T-cell (primary cell): ENCODE measurements at regions not wholly inside any gene's neighbourhood (a gene's known extent, or its start where the extent isn't known, plus 50 kb on each side); places are given as distances from the start of the nearest gene placed in this dataset.

Experiments
- ATAC-seq, 4 experiments: fragments of 200-7000 bp in 3 of 4; fragments of 150-1000 bp in 1 of 4; cut with Tn5 transposase; replicated peaks in 1 of 4; 1 replicate in 3 of 4; 2 replicates in 1 of 4; pipeline ENCODE4 v1.10.0; 2021; ENCODE audit warnings: moderate library complexity in 3 of 4, mild to moderate bottlenecking in 2 of 4, moderate number of reproducible peaks in 1 of 4
- CTCF ChIA-PET, 2 donors: fragments of 300-600 bp; sonication (Branson Sonifier 250); formaldehyde crosslinking; loops; one replicate each; lab custom pipeline; 2022; ENCODE audit warnings: antibody characterized with exemption in 2 of 2; lab: Charles Lee
- POLR2A ChIA-PET, 2 donors: fragments of 300-600 bp; sonication (Branson Sonifier 250); formaldehyde crosslinking; loops; one replicate each; lab custom pipeline; 2022; ENCODE audit warnings: antibody characterized with exemption in 2 of 2; lab: Charles Lee
- DNase-seq, 35 experiments: peaks; one replicate each; pipeline versions ENCODE4 v3.0.0 to v3.0.0-alpha.2; 2013 to 2023
- H3K27ac ChIP-seq: one replicate; pipeline ENCODE4 v1.5.1; 2013; ENCODE audit warnings: low read length
- H3K27me3 ChIP-seq, 2 experiments: replicated peaks in 1 of 2; 1 replicate in 1 of 2; 2 replicates in 1 of 2; pipeline versions ENCODE4 v1.6.1 to v1.7.0; 2013; ENCODE audit warnings: low read length in 1 of 2, mixed read lengths in 1 of 2; ENCODE audit not compliant: control insufficient read depth in 2 of 2, insufficient read depth in 2 of 2; ENCODE audit errors: extremely low read depth in 1 of 2
- H3K36me3 ChIP-seq, 2 donors: 1 replicate in 1 of 2; 2 replicates in 1 of 2; pipeline versions ENCODE4 v1.6.1 to v1.7.0; 2013; ENCODE audit warnings: low read length in 1 of 2; ENCODE audit not compliant: control insufficient read depth in 2 of 2, insufficient read depth in 1 of 2; ENCODE audit errors: extremely low read depth in 1 of 2
- H3K4me1 ChIP-seq, 2 experiments: 1 replicate in 1 of 2; 2 replicates in 1 of 2; pipeline versions ENCODE4 v1.6.1 to v1.7.0; 2013; ENCODE audit warnings: low read length in 2 of 2, mixed read lengths in 1 of 2; ENCODE audit not compliant: insufficient read depth in 2 of 2, control insufficient read depth in 1 of 2; ENCODE audit errors: extremely low read depth in 1 of 2
- H3K4me3 ChIP-seq, 2 donors: 1 replicate in 1 of 2; 2 replicates in 1 of 2; pipeline versions ENCODE4 v1.5.1 to v1.7.0; 2013; ENCODE audit warnings: mild to moderate bottlenecking in 2 of 2, low read length in 1 of 2, moderate library complexity in 1 of 2; ENCODE audit not compliant: control insufficient read depth in 1 of 2; ENCODE audit errors: extremely low read depth in 1 of 2
- H3K9me3 ChIP-seq: 2 replicates; pipeline ENCODE4 v1.7.0; 2013
- H3K27ac Mint-ChIP-seq, 2 donors: one replicate each; pipeline ENCODE4 v1.8.0; 2020 to 2021; ENCODE audit warnings: mild to moderate bottlenecking in 2 of 2, mixed read lengths in 2 of 2
- H3K27me3 Mint-ChIP-seq, 2 donors: one replicate each; pipeline ENCODE4 v1.8.0; 2021 to 2022; ENCODE audit warnings: mixed read lengths in 2 of 2
- H3K36me3 Mint-ChIP-seq: one replicate; pipeline ENCODE4 v1.8.0; 2021; ENCODE audit warnings: mixed read lengths
- H3K4me1 Mint-ChIP-seq, 3 donors: one replicate each; pipeline ENCODE4 v1.8.0; 2020 to 2022; ENCODE audit warnings: mixed read lengths in 3 of 3, mild to moderate bottlenecking in 1 of 3
- H3K4me3 Mint-ChIP-seq, 3 donors: one replicate each; pipeline ENCODE4 v1.8.0; 2020 to 2022; ENCODE audit warnings: mild to moderate bottlenecking in 3 of 3, mixed read lengths in 3 of 3, moderate library complexity in 3 of 3
- H3K9me3 Mint-ChIP-seq, 3 donors: one replicate each; pipeline ENCODE4 v1.8.0; 2020 to 2022; ENCODE audit warnings: mixed read lengths in 3 of 3
- WGBS: methylation state at CpG from one replicate; pipeline ENCODE4 v1.1.5; 2013; ENCODE audit warnings: missing lambda C conversion rate; ENCODE audit not compliant: insufficient coverage; 5-methylcytosine and 5-hydroxymethylcytosine counted together

- ChIA-PET CTCF (no interaction called here), POLR2A (no interaction called here)
- Mint-ChIP-seq H3K4me3 (no peak overlapping the region), H3K36me3 (no peaks in the 10 kb centered on the region), H3K27me3 (no peaks in the 10 kb centered on the region), H3K27ac (no peak overlapping the region), H3K4me1 (no peaks in the 10 kb centered on the region), H3K9me3 (peaks cover 0 to 4% (median 3%) of the 10 kb centered on the region in 3 donors)
- no peaks in the 10 kb centered on the region for H3K36me3 ChIP-seq
- DNase-seq = no peak
- no peak overlapping the region for H3K4me3 ChIP-seq
- no peaks in the 10 kb centered on the region for H3K9me3 ChIP-seq
- no peaks in the 10 kb centered on the region for H3K4me1 ChIP-seq
- no peak for ATAC-seq
- H3K27ac ChIP-seq = no peak overlapping the region
- WGBS = 87% methylated on average over 22 of the region's 22 CpGs
- H3K27me3 ChIP-seq = peaks cover 0 to 8% of the 10 kb centered on the region in 2 experiments
Observed at GRCh38 chr5:3217771-3218495, 377.7 kb upstream of the IRX1 start.

GRCh38 chr5:3217114-3217513 is 378.5 kb upstream of the IRX1 start:
- H3K27ac Mint-ChIP-seq = no peak overlapping the region
- no peaks in the 10 kb centered on the region for H3K36me3 ChIP-seq
- H3K36me3 Mint-ChIP-seq = no peaks in the 10 kb centered on the region
- H3K4me1 ChIP-seq = no peaks in the 10 kb centered on the region
- H3K9me3 ChIP-seq = no peaks in the 10 kb centered on the region
- CTCF ChIA-PET = no interaction called here
- peaks cover 0 to 4% (median 3%) of the 10 kb centered on the region in 3 donors for H3K9me3 Mint-ChIP-seq
- H3K27ac ChIP-seq = no peak overlapping the region
- peaks cover 0 to 8% of the 10 kb centered on the region in 2 experiments for H3K27me3 ChIP-seq
- 71% methylated on average over 10 of the region's 10 CpGs for WGBS
- no peak for DNase-seq
- POLR2A ChIA-PET = no interaction called here
- ATAC-seq = no peak
- no peaks in the 10 kb centered on the region for H3K27me3 Mint-ChIP-seq
- H3K4me3 Mint-ChIP-seq = no peak overlapping the region
- H3K4me3 ChIP-seq = no peak overlapping the region
- no peaks in the 10 kb centered on the region for H3K4me1 Mint-ChIP-seq

- POLR2A ChIA-PET = no interaction called here
- H3K4me1 Mint-ChIP-seq = no peaks in the 10 kb centered on the region
- H3K27me3 ChIP-seq = peaks cover 0 to 8% of the 10 kb centered on the region in 2 experiments
- H3K36me3 ChIP-seq = no peaks in the 10 kb centered on the region
- WGBS = 67% methylated on average over 1 of the region's 7 CpGs
- no peaks in the 10 kb centered on the region for H3K9me3 ChIP-seq
- H3K9me3 Mint-ChIP-seq = peaks cover 0 to 4% (median 3%) of the 10 kb centered on the region in 3 donors
- CTCF ChIA-PET = no interaction called here
- no peaks in the 10 kb centered on the region for H3K36me3 Mint-ChIP-seq
- H3K4me1 ChIP-seq = no peaks in the 10 kb centered on the region
- no peak for ATAC-seq
- no peak overlapping the region for H3K4me3 Mint-ChIP-seq
- H3K27ac Mint-ChIP-seq = no peak overlapping the region
- no peak for DNase-seq
- H3K27me3 Mint-ChIP-seq = no peaks in the 10 kb centered on the region
- no peak overlapping the region for H3K27ac ChIP-seq
- no peak overlapping the region for H3K4me3 ChIP-seq
Observed at GRCh38 chr5:3216386-3216785, 379.2 kb upstream of the IRX1 start.

- Mint-ChIP-seq H3K9me3 (peaks cover 5 to 8% (median 5%) of the 10 kb centered on the region in 3 donors), H3K36me3 (no peaks in the 10 kb centered on the region), H3K4me3 (no peak overlapping the region), H3K4me1 (no peaks in the 10 kb centered on the region), H3K27ac (no peak overlapping the region), H3K27me3 (no peaks in the 10 kb centered on the region)
- Histone ChIP-seq H3K27ac (no peak overlapping the region), H3K27me3 (peaks cover 0 to 5% of the 10 kb centered on the region in 2 experiments), H3K4me1 (no peaks in the 10 kb centered on the region), H3K36me3 (no peaks in the 10 kb centered on the region), H3K4me3 (no peak overlapping the region), H3K9me3 (no peaks in the 10 kb centered on the region)
- ChIA-PET CTCF (no interaction called here), POLR2A (no interaction called here)
- DNase-seq (no peak), ATAC-seq (no peak)
- 81% methylated on average over 10 of the region's 12 CpGs for WGBS
Observed at GRCh38 chr5:3214838-3215374, 380.7 kb upstream of the IRX1 start.

GRCh38 chr5:3214396-3214795 is 381.2 kb upstream of the IRX1 start:
- no peaks in the 10 kb centered on the region for H3K4me1 Mint-ChIP-seq
- no peak overlapping the region for H3K4me3 Mint-ChIP-seq
- no peaks in the 10 kb centered on the region for H3K36me3 ChIP-seq
- no peaks in the 10 kb centered on the region for H3K36me3 Mint-ChIP-seq
- H3K4me1 ChIP-seq = no peaks in the 10 kb centered on the region
- peaks cover 5 to 8% (median 5%) of the 10 kb centered on the region in 3 donors for H3K9me3 Mint-ChIP-seq
- no peak overlapping the region for H3K27ac Mint-ChIP-seq
- H3K27ac ChIP-seq = no peak overlapping the region
- no peak overlapping the region for H3K4me3 ChIP-seq
- ATAC-seq (no peak), DNase-seq (no peak)
- CTCF ChIA-PET = no interaction called here
- POLR2A ChIA-PET = no interaction called here
- no peaks in the 10 kb centered on the region for H3K9me3 ChIP-seq
- peaks cover 0 to 5% of the 10 kb centered on the region in 2 experiments for H3K27me3 ChIP-seq
- H3K27me3 Mint-ChIP-seq = no peaks in the 10 kb centered on the region
- 89% methylated on average over 6 of the region's 8 CpGs for WGBS

- 97% methylated on average over 6 of the region's 15 CpGs for WGBS
- no peak overlapping the region for H3K4me3 Mint-ChIP-seq
- no peaks in the 10 kb centered on the region for H3K36me3 ChIP-seq
- H3K27ac ChIP-seq = no peak overlapping the region
- H3K4me3 ChIP-seq = no peak overlapping the region
- H3K9me3 ChIP-seq = no peaks in the 10 kb centered on the region
- DNase-seq (no peak), ATAC-seq (no peak)
- no peaks in the 10 kb centered on the region for H3K36me3 Mint-ChIP-seq
- no peaks in the 10 kb centered on the region for H3K4me1 Mint-ChIP-seq
- H3K4me1 ChIP-seq = no peaks in the 10 kb centered on the region
- peaks cover 8% of the 10 kb centered on the region in 3 donors for H3K9me3 Mint-ChIP-seq
- POLR2A ChIA-PET = no interaction called here
- no peaks in the 10 kb centered on the region for H3K27me3 Mint-ChIP-seq
- H3K27me3 ChIP-seq = peaks cover 0 to 5% of the 10 kb centered on the region in 2 experiments
- no peak overlapping the region for H3K27ac Mint-ChIP-seq
- CTCF ChIA-PET = no interaction called here
Observed at GRCh38 chr5:3212869-3213268, 382.8 kb upstream of the IRX1 start.
